HCT116 (cell line): ENCODE measurements at regions not wholly inside any gene's neighbourhood (a gene's known extent, or its start where the extent isn't known, plus 50 kb on each side); places are given as distances from the start of the nearest gene placed in this dataset.

Experiments
- ATAC-seq: fragments of 200-7000 bp; cut with Tn5 transposase; 2 replicates; pipeline ENCODE4 v1.9.1; 2020; ENCODE audit warnings: mild to moderate bottlenecking, moderate library complexity
- BruUV-seq: library from RNA; stranded (reverse); fragments of 400-500 nt; replicated peaks from 2 replicates; lab custom pipeline; 2021; lab: Mats Ljungman, UMichigan
- CTCF ChIA-PET: fragments of 300-600 bp; sonication (Branson Sonifier 250); formaldehyde crosslinking; loops from one replicate; lab custom pipeline; 2021; ENCODE audit warnings: antibody characterized with exemption; lab: Charles Lee
- POLR2A ChIA-PET: fragments of 300-600, 350-600 bp; sonication (Branson Sonifier 250); formaldehyde crosslinking; loops from one replicate; lab custom pipeline; 2021; ENCODE audit warnings: antibody characterized with exemption; lab: Charles Lee
- RAD21 ChIA-PET, 2 experiments: fragments of 300-600 bp; sonication (Branson Sonifier 250); formaldehyde crosslinking; loops; one replicate each; lab custom pipeline; 2023; ENCODE audit warnings: low total read pairs in 2 of 2; ENCODE audit not compliant: uncharacterized antibody in 2 of 2, unreplicated experiment in 2 of 2, low non-redundant PET in 1 of 2; lab: Charles Lee
- DNase-seq: peaks from one replicate; pipeline ENCODE4 v3.0.0-alpha.2; 2010; ENCODE audit warnings: low read depth, low spot score
- H2AFZ ChIP-seq: fragments of 200-600 bp; shearing (Covaris generic), sonication (generic); 2 replicates; pipeline ENCODE4 v1.6.1; 2017; ENCODE audit warnings: low read depth, mixed run types, mixed read lengths, antibody characterized with exemption, low read length; ENCODE audit not compliant: poor library complexity, severe bottlenecking
- H3K27ac ChIP-seq: 2 replicates; pipeline ENCODE4 v1.5.1; 2012; ENCODE audit warnings: low read depth, low read length
- H3K27me3 ChIP-seq: fragments of 200-600 bp; sonication (generic); 2 replicates; pipeline ENCODE4 v1.6.1; 2016; ENCODE audit warnings: mixed run types, low read length, mixed read lengths; ENCODE audit not compliant: insufficient read depth
- H3K36me3 ChIP-seq, 2 experiments: fragments of 200-500 bp in 1 of 2; fragments of 200-600 bp in 1 of 2; sonication (Bioruptor generic) in 1 of 2; sonication (generic) in 1 of 2; 2 replicates each; pipeline versions ENCODE4 v1.5.1 to v1.6.1; 2014 to 2016; ENCODE audit warnings: low read length in 2 of 2, inconsistent platforms in 1 of 2, mixed read lengths in 1 of 2, mixed run types in 1 of 2; ENCODE audit not compliant: insufficient read depth in 2 of 2, control insufficient read depth in 1 of 2
- H3K4me1 ChIP-seq, 2 experiments: fragments of 200-600 bp in 1 of 2; sonication (generic) in 1 of 2; 2 replicates each; pipeline versions ENCODE4 v1.5.1 to v1.6.1; 2012 to 2017; ENCODE audit warnings: low read length in 2 of 2, inconsistent platforms in 1 of 2, mild to moderate bottlenecking in 1 of 2, mixed read lengths in 1 of 2, mixed run types in 1 of 2, moderate library complexity in 1 of 2; ENCODE audit not compliant: insufficient read depth in 2 of 2, control insufficient read depth in 1 of 2
- H3K4me2 ChIP-seq: fragments of 200-600 bp; sonication (generic); 2 replicates; pipeline ENCODE4 v1.6.1; 2017; ENCODE audit warnings: mixed run types, low read length, mixed read lengths
- H3K4me3 ChIP-seq, 2 experiments: fragments of 200-600 bp in 1 of 2; sonication (generic) in 1 of 2; replicated peaks in 1 of 2; 2 replicates each; pipeline ENCODE4 v1.5.1; 2011 to 2016; ENCODE audit warnings: low read length in 2 of 2, control low read depth in 1 of 2, low read depth in 1 of 2, mild to moderate bottlenecking in 1 of 2, mixed read lengths in 1 of 2, mixed run types in 1 of 2
- H3K79me2 ChIP-seq: fragments of 200-600 bp; sonication (generic); 2 replicates; pipeline ENCODE4 v1.6.1; 2017; ENCODE audit warnings: mild to moderate bottlenecking, mixed run types, low read length, moderate library complexity, mixed read lengths; ENCODE audit not compliant: insufficient read depth
- H3K9ac ChIP-seq: fragments of 200-600 bp; sonication (generic); 2 replicates; pipeline ENCODE4 v1.6.1; 2016; ENCODE audit warnings: low read length, mixed read lengths
- H3K9me2 ChIP-seq: fragments of 200-600 bp; sonication (generic), shearing (Covaris generic); 2 replicates; pipeline ENCODE4 v1.6.1; 2017; ENCODE audit warnings: mixed run types, mild to moderate bottlenecking, moderate library complexity; ENCODE audit not compliant: insufficient read depth
- H3K9me3 ChIP-seq, 2 experiments: fragments of 200-500 bp in 1 of 2; fragments of 200-600 bp in 1 of 2; sonication (Bioruptor generic) in 1 of 2; sonication (generic) in 1 of 2; 2 replicates each; pipeline ENCODE4 v1.6.1; 2014 to 2017; ENCODE audit warnings: low read length in 2 of 2, mixed read lengths in 2 of 2, inconsistent platforms in 1 of 2, low read depth in 1 of 2, mild to moderate bottlenecking in 1 of 2, mixed run types in 1 of 2, moderate library complexity in 1 of 2; ENCODE audit not compliant: control insufficient read depth in 1 of 2, insufficient read depth in 1 of 2
- H4K20me1 ChIP-seq: fragments of 200-600 bp; sonication (generic), shearing (Covaris generic); 2 replicates; pipeline ENCODE4 v1.6.1; 2017; ENCODE audit warnings: mixed run types, mild to moderate bottlenecking, moderate library complexity; ENCODE audit not compliant: insufficient read depth
- CTCF ChIP-seq, 3 experiments: fragments of 200-600 bp in 1 of 3; sonication (generic) in 1 of 3; IDR thresholded peaks in 2 of 3; conservative IDR thresholded peaks in 1 of 3; 2 replicates each; pipeline ENCODE4 v1.5.1; 2012 to 2017; ENCODE audit warnings: low read depth in 2 of 3, low read length in 2 of 3, antibody characterized with exemption in 1 of 3, borderline replicate concordance in 1 of 3, control low read depth in 1 of 3, mild to moderate bottlenecking in 1 of 3, mixed read lengths in 1 of 3, mixed run types in 1 of 3, moderate library complexity in 1 of 3; ENCODE audit not compliant: insufficient read depth in 1 of 3
- EGR1 ChIP-seq: IDR thresholded peaks from 2 replicates; pipeline ENCODE4 v1.6.1; 2012; ENCODE audit warnings: low read depth
- ELF1 ChIP-seq: IDR thresholded peaks from 2 replicates; pipeline ENCODE4 v1.6.1; 2012; ENCODE audit warnings: low read depth, borderline replicate concordance
- EZH2phosphoT487 ChIP-seq: fragments of 200-600 bp; IDR thresholded peaks from 2 replicates; pipeline ENCODE4 v1.6.1; 2018; ENCODE audit warnings: antibody characterized with exemption, borderline replicate concordance
- FOSL1 ChIP-seq: IDR thresholded peaks from 2 replicates; pipeline ENCODE4 v1.6.1; 2012; ENCODE audit warnings: low read depth
- JUND ChIP-seq: IDR thresholded peaks from 2 replicates; pipeline ENCODE4 v1.6.1; 2012
- REST ChIP-seq: IDR thresholded peaks from 2 replicates; pipeline ENCODE4 v1.6.1; 2012; ENCODE audit warnings: low read depth
- SP1 ChIP-seq: IDR thresholded peaks from 2 replicates; pipeline ENCODE4 v1.6.1; 2012; ENCODE audit warnings: low read depth
- YY1 ChIP-seq: IDR thresholded peaks from 2 replicates; pipeline ENCODE4 v1.6.1; 2011; ENCODE audit warnings: low read length, low read depth, moderate library complexity, mild to moderate bottlenecking; ENCODE audit not compliant: insufficient replicate concordance; ENCODE audit errors: extremely low read depth
- ZFX ChIP-seq: fragments of 450-650 bp; IDR thresholded peaks from 2 replicates; pipeline ENCODE4 v1.6.1; 2017
- intact Hi-C: fragments of 100-400 bp; cut with micrococcal nuclease; formaldehyde crosslinking; loops from 2 replicates; pipeline ENCODE4 v1.10.0; 2022

- H3K4me3 ChIP-seq = no peak overlapping the region
- H3K4me1 ChIP-seq = peaks cover 0 to 8% of the 10 kb centered on the region in 2 experiments; a peak in 1 of 4 replicates
- no peaks in the 10 kb centered on the region for H3K27me3 ChIP-seq
- H2AFZ ChIP-seq = no peak overlapping the region
- no peak overlapping the region for H3K27ac ChIP-seq
- ATAC-seq = no peak
- no peak overlapping the region for H3K9ac ChIP-seq
- H3K79me2 ChIP-seq = no peaks in the 10 kb centered on the region
- no peaks in the 10 kb centered on the region for H3K9me3 ChIP-seq
- intact Hi-C loops = no loop called here
- POLR2A ChIA-PET = no interaction called here
- H3K4me2 ChIP-seq = no peak overlapping the region; the same call in 1 of the 2 replicates
- TF ChIP-seq FOSL1 (0 out of 2 replicates have a peak, but pooled peaks have one; percentile 9), ELF1 (no peak), JUND (0 out of 2 replicates have a peak, but pooled peaks have one; percentile 12)
- TF ChIP-seq, all 23 proteins: peak for 2
- DNase-seq = no peak
- no peaks in the 10 kb centered on the region for H3K36me3 ChIP-seq
- no TSS peak for BruUV-seq
- RAD21 ChIA-PET = no interaction called here
- no peaks in the 10 kb centered on the region for H4K20me1 ChIP-seq
- CTCF ChIA-PET = no interaction called here
- H3K9me2 ChIP-seq = no peaks in the 10 kb centered on the region
Observed at GRCh38 chr5:110880413-110880812, 141.6 kb downstream of the SLC25A46 start.

DNA sequence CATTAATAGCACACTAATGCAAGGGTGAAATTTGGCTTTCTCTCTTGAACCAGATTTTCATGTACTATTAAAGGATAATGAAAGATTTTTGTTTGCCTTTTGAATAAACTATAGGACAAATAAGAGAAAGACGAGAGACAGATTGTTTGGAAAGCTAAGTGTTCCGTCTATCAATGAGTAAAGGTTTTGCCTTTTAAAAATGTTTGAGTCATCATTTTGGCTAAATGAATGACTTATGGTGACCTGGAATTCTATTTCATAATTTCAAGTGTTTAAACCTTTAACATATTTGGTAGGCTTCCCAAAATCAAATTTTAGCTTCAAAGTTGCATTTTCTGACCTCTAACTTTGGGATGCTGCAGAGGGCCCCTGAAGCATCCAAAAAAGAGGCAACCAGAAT, 145.2 kb downstream of the SLC25A46 start:
- H3K9me2 ChIP-seq = no peaks in the 10 kb centered on the region
- H3K9me3 ChIP-seq = no peaks in the 10 kb centered on the region
- DNase-seq (no peak), ATAC-seq (no peak)
- CTCF ChIA-PET = interaction anchor here (1.2 kb wide), 1 partner anchor 19 kb away, joined by 3 read pairs; no protein-coding TSS in a partner anchor
- no peaks in the 10 kb centered on the region for H3K36me3 ChIP-seq
- intact Hi-C loops = no loop called here
- H3K27ac ChIP-seq = no peak overlapping the region
- H2AFZ ChIP-seq = no peak overlapping the region
- no peaks in the 10 kb centered on the region for H3K27me3 ChIP-seq
- no TSS peak for BruUV-seq
- no peak overlapping the region for H3K4me2 ChIP-seq
- no peak overlapping the region for H3K9ac ChIP-seq
- H3K79me2 ChIP-seq = no peaks in the 10 kb centered on the region
- H4K20me1 ChIP-seq = no peaks in the 10 kb centered on the region
- H3K4me1 ChIP-seq = peaks cover 0 to 8% of the 10 kb centered on the region in 2 experiments; a peak in 1 of 4 replicates
- POLR2A ChIA-PET = no interaction called here
- TF ChIP-seq SP1 (no peak), JUND (no peak), ZFX (no peak), CTCF (IDR thresholded peaks at IDR 0.05 in 2 of 3, conservative IDR thresholded peaks at IDR 0.05 in 1 of 3; ENCODE audit: borderline replicate concordance in 1 of 3, insufficient read depth in 1 of 3, low read depth in 2 of 3, low read length in 2 of 3) (no peak), REST (no peak), EZH2phosphoT487 (no peak), YY1 (no peak), EGR1 (no peak)
- H3K4me3 ChIP-seq = no peak overlapping the region
- RAD21 ChIA-PET = no interaction called here
